Mammary epithelial cell (primary cell): ENCODE measurements at regions not wholly inside any gene's neighbourhood (a gene's known extent, or its start where the extent isn't known, plus 50 kb on each side); places are given as distances from the start of the nearest gene placed in this dataset.

ENCODE experiments used
- EZH2 ChIP-seq: IDR thresholded peaks from 2 replicates; pipeline ENCODE4 v1.6.1; 2012; ENCODE audit warnings: low read length, inconsistent platforms, borderline replicate concordance
- TF ChIP-seq, protein P1 (sequence below), 2 donors: IDR thresholded peaks in 1 of 2; conservative IDR thresholded peaks in 1 of 2; 2 replicates each; pipeline ENCODE4 v1.5.1; 2011 to 2012; ENCODE audit warnings: inconsistent platforms in 2 of 2, low read length in 2 of 2, mild to moderate bottlenecking in 2 of 2, control low read depth in 1 of 2, low read depth in 1 of 2; ENCODE audit not compliant: insufficient read depth in 1 of 2; ENCODE audit errors: extremely low read depth in 1 of 2

- TF ChIP-seq, protein P1, sequence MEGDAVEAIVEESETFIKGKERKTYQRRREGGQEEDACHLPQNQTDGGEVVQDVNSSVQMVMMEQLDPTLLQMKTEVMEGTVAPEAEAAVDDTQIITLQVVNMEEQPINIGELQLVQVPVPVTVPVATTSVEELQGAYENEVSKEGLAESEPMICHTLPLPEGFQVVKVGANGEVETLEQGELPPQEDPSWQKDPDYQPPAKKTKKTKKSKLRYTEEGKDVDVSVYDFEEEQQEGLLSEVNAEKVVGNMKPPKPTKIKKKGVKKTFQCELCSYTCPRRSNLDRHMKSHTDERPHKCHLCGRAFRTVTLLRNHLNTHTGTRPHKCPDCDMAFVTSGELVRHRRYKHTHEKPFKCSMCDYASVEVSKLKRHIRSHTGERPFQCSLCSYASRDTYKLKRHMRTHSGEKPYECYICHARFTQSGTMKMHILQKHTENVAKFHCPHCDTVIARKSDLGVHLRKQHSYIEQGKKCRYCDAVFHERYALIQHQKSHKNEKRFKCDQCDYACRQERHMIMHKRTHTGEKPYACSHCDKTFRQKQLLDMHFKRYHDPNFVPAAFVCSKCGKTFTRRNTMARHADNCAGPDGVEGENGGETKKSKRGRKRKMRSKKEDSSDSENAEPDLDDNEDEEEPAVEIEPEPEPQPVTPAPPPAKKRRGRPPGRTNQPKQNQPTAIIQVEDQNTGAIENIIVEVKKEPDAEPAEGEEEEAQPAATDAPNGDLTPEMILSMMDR (conservative IDR thresholded peaks at IDR 0.05 in 1 of 2, IDR thresholded peaks at IDR 0.05 in 1 of 2; ENCODE audit: extremely low read depth in 1 of 2, insufficient read depth in 1 of 2, low read depth in 1 of 2, low read length in 2 of 2) = no peak
- no peak for TF ChIP-seq EZH2
Observed at GRCh38 chr5:31048282-31049270, 144.9 kb upstream of the CDH6 start.
